GM23248 (cell line): ENCODE measurements at regions not wholly inside any gene's neighbourhood (a gene's known extent, or its start where the extent isn't known, plus 50 kb on each side); places are given as distances from the start of the nearest gene placed in this dataset.

ENCODE experiments used
- EZH2 ChIP-seq: fragments of 200-600 bp; sonication (generic); IDR thresholded peaks from 2 replicates; pipeline ENCODE4 v1.6.1; 2018; ENCODE audit warnings: antibody characterized with exemption, mild to moderate bottlenecking; ENCODE audit not compliant: insufficient read depth, poor library complexity, severe bottlenecking
- EZH2phosphoT487 ChIP-seq: fragments of 200-600 bp; sonication (generic); IDR thresholded peaks from 2 replicates; pipeline ENCODE4 v1.6.1; 2018; ENCODE audit warnings: antibody characterized with exemption, moderate library complexity, mild to moderate bottlenecking, low read depth; ENCODE audit not compliant: insufficient read depth

DNA sequence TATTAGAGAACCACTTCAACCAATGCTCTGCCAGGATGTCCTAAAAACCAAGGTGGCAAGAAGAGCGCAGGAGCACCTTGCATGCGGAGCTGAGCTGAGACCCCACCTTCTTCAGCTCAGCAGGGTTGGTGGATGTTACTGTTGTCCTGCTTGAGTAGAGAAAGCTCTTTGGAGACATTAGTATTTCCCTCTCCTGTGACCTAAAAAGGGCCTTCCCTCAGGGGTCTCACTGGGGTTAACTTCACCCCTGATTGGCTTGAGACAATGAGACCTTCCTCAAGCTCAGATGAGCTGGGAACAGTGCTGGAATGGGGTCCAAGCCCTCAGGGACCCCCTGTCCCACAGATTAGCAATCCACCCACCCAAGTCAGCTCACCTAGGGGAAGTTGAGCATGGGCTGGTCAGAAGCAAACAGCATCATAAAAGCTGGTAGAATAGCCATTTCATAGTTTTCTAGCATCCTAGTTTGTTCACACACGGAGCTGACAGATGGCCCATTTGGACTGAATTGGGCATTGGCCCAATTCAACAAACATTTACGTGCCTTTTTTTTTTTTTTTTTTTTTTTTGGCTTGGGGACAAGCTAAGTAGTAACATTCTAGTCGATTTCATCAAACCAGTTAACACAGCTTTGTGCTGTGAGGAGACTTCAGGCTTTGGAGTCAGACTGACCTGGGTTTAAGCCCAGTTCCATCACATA, 100.6 kb upstream of the HABP2 start:
- no peak for TF ChIP-seq EZH2
- TF ChIP-seq EZH2phosphoT487, result no peak
